SH-SY5Y (cell line): ENCODE measurements at regions not wholly inside any gene's neighbourhood (a gene's known extent, or its start where the extent isn't known, plus 50 kb on each side); places are given as distances from the start of the nearest gene placed in this dataset.

Experiments
- GATA2 ChIP-seq: IDR thresholded peaks from 2 replicates; pipeline ENCODE4 v1.6.1; 2011; ENCODE audit warnings: mild to moderate bottlenecking, low read depth, low read length
- GATA3 ChIP-seq: IDR thresholded peaks from 2 replicates; pipeline ENCODE4 v1.6.1; 2011; ENCODE audit warnings: low read depth, mild to moderate bottlenecking, low read length, moderate library complexity

- TF ChIP-seq GATA2 (no peak), GATA3 (no peak)
Observed at GRCh38 chr17:77462553-77463497, 322.1 kb downstream of the SEC14L1 start.
